AG08396 (cell line): ENCODE measurements at regions not wholly inside any gene's neighbourhood (a gene's known extent, or its start where the extent isn't known, plus 50 kb on each side); places are given as distances from the start of the nearest gene placed in this dataset.
A peak's percentile ranks its signal among the peaks of the same experiment; 100 is the strongest.
"Not testable (repeated sequence)": the region's sequence is repeated elsewhere in the genome, so short reads cannot be mapped to it uniquely, and the experiment has no call there.

ENCODE experiments used
- DNase-seq: peaks from one replicate; pipeline ENCODE4 v3.0.0; 2012; ENCODE audit warnings: low spot score, mixed read lengths

DNA sequence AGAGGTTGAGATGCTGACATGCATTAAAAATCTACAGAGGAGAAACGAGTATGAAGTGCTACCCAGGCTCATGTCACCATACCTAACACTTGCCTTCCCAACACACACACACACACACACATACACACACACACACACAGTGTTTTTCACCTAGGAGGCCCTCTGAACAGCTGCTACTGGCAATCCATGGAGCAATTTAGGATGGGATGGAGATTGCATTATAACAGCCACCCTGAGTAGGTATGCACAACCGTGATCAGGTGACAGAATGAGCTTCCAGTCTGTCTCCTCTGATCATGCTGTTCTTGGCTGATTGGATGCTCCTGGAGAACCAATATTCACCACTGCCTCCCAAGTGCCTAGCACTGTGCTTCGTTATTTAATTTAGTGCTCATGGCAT lies 528.5 kb upstream of the CDH5 start:
- DNase-seq, result no peak

DNA sequence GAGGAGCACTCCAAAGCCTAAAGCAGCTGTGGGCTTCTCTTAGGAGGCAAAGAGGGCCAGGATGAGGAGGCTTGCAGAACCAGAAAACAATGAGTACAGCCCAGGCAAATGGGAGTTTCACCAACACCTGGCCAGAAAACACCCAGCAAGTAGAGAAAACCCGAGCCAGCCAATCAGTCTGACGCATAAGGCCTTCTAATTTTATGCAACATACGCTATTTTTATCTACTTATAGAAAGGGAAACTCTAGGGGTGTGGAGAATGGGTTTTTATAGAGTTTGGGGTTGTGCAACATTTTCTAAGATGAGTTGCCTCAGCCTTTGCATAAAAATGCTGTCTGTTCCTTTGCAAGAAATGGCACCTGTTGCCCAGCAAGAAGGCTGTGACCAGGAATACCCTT lies 529.0 kb upstream of the CDH5 start:
- DNase-seq, result no peak

DNA sequence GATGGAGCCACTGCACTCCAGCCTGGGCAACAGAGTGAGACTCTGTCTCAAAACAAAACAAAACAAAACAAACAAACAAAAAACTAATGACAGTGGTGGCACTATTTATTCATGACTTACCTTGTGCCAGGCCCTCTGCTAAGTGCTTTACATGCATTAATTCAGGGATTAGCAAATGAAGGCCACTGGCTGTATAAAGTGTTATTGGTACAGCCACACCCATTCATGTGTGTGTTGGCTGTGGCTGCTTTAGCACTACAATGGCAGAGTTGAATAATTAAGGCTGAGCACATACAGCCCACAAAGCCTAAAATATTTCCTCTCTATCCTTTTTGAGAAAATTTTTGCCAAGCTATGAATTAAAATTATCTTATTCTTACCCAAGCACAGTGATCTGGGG lies 531.8 kb upstream of the CDH5 start:
- DNase-seq, result no peak

DNA sequence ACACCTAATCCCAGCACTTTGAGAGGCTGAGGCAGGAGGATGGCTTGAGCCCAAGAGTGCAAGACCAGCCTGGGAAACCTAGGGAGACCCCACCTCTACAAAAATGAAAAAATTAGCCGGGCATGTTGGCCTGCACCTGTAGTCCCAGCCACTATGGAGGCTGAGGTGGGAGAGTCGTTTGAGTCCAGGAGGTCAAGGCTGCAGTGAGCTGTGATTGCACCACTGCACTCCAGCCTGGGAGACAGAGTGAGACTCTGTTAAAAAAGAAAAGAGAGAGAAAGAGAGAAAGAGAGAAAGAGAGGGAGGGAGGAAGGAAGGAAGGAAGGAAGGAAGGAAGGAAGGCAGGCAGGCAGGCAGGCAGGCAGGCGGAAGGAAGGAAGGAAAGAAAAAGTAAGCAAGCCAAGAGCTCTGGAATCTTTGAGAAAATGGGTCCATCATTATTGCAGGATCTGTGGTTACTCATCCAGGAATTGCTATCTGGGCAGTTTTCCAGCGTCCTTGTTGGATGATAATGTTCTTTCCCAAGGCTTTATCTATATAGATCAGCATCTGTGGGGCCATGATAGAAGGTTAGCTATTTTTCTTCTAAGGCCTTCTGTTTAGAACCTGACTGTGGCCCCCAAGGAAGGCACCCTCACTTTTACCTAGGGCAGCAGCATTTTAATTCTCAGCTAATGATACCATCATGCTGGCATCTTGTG lies 533.2 kb upstream of the CDH5 start:
- peak; percentile 13 for DNase-seq

DNA sequence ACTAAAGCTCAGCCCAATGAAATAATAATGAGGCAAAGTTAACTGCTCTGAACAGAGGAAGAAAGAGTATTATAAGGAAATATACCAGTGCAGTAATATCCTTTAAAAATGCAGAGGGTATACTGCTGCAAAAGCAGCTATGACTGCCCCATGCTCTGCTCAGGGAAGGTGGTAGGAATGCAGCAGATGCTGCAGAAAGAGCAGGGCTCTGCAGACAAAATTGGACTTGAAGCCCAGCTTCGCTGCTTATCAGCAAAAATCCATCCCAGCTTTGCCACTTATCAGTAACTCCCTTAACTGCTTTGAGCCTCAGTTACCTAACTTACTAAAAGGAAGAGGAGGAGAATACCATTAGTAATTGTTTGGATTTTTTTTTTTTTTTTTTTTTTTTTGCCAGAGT lies 533.8 kb upstream of the CDH5 start:
- DNase-seq, result no peak

DNA sequence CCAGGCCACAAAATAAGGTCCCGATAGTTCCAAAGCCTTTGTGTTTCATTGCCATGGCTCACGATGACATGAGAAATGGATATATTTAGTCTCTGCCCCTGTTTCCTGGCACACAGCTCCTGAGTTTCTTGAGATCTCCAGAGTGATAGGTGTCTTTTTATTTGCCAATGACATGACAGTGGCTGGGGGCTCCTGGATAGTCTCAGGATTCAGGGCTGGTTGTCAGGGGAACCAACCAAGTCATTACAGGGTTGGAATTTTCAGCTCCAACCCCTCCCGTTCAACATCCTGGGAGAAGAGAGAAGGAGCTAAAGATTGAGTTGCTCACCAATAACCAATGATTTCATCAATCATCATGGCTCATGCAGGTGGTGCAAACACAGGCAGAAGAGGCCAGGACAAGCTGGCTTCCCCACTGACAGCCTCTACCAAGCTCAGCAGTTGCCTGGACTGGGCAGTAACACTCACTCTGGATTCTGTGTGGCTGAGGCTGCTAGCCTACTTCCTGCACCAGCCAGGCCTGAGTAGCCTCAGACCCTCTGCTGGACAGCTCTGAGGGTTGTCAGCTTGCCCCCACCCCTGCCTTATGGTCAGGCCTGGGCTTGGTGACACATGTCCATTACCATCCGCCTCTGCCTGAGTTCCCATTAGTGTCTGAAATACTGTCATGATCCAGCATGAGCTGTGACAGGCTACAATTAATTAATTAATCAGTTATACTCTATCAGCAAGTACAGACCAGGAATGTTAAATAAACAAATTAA lies 534.4 kb upstream of the CDH5 start:
- DNase-seq, result no peak

DNA sequence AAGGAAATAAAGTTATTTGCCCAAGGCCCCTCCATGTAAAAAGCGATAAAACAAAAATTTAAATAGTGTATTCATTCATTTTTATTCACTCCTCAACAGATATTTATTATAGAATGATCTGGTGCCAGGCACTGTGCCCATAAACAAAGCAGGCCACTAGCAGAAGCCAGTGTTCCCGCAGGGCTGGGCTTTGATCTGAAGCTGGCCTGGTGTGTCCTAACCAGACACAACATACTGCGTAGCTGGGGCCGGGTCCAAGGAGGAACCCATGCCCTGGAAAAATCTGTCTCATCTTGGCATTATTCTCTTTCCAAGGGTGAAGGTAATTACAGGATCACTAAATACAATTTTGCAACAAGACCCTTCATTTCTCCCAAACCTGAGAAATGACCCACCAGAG lies 537.4 kb upstream of the CDH5 start:
- DNase-seq, result no peak

DNA sequence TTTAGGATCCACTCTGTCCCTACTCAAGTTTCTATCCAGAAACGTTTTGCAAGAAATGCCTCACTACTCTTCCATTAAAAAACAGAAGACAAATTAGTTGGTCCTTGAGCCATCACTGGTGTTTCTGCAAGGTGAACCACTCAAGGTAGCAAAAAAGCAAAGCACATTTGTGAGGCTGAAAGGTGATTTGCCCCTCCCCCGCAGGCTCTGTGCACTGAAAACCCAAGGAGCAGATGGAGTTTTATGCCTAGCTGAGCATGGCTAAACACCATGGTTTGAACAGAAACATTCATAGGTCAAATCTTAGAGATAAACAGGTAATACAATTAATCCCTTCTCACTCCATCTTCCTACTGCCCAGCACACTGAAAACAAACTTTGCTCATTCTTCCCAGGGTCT lies 538.2 kb upstream of the CDH5 start:
- no peak for DNase-seq

DNA sequence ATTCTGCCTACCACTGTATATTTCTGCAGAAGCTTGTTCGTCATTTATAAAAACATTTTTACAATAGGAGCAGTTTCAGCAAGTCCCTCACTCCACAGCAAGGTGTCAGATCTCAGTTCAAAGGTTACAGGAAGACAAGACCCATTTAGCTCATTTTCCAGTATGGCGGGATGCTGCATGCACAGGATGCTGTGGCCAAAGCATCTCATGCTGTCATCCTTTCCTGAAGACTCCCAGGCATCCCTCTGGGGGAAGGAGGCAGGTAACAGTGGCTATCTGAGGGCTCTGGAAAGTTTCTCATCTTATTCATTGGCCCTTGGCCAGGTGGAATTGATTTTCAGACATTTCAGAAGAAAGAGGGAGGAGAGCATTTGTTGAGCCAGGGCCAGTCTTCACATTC lies 539.3 kb upstream of the CDH5 start:
- no peak for DNase-seq

DNA sequence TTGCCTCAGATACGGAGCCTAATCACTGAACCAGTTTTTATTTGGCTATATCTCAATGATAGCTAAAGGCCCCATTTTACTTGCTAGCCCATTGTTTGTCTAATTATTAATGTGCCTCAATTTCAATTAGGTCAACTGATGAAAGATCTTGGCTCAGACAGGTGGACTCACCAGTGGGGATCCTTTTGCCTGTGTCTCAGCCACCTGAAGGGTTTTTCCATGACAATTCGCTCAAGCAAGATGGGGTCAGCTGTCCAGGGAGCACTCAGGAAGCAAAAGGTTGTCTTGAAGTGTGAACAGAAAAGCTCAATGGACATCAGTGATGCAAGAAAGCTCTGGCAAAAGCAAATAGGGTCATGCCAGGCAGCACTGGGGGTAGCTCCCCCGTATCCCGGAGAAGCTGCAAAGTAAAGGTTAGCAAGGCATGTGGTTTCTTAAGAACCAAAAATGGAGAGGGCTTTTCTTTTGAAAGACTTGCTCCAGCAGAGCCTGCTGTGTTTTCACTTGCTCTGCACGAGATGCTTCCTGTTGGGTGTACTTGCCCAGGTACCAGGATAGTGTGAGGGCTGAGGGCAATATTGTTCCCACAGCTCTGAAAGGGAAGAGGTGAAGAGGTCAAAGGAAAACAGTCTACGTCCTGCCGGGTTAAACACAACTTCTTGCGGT lies 541.2 kb upstream of the CDH5 start:
- DNase-seq, result no peak

DNA sequence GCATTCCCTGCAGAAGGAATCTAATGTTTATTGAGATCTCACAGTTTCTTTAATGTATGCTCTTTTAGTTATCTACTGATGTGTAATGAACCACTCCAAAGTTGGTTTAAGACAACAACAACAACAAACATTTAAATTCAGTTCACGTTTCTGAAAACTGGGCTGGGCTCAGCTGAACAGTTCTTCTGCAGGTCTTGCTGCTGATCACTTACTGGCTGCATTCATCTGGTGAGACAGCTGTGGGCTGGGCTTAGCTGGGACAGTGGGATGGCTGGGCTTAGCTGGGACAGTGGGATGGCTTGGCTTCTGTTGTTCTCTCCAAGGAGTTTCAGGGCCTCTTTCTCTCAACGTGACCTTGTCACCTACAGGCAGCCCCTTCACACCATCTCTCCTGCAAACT lies 544.3 kb upstream of the CDH5 start:
- no peak for DNase-seq

DNA sequence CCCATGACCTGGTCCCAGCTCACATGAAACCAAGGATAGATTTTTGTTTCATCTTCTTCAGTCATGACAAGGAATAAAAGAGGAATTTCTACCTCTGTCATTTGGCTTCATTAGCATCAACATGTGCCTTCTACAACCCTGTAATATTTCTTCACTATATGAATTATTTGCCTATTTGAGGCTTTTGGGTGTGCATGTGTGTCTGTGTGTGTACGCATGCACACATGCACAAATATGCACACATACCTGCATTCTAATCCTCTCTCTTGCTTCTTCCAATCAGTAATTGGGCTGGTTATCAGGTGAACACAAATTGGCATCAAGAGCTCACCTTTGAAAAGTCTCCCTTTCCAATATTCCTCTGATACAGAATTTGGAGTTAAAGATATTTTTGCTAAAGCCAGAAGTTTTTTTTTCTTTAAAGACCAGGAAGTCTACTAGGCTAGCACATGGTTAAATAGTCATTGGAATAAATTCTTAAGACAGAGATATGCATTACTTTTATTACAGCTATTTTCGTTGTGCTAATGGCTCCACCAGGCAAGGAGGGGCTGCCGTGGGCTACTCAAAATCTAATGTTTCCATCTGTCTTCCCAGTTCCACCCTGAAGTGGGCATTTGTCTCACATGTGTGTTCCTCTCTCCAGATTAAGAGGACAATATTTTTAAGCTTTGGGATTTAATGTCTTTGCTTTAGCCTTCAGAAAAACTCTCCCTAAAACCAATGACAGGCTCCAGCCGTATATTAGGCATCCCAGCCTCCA lies 547.2 kb upstream of the CDH5 start:
- no peak for DNase-seq

DNA sequence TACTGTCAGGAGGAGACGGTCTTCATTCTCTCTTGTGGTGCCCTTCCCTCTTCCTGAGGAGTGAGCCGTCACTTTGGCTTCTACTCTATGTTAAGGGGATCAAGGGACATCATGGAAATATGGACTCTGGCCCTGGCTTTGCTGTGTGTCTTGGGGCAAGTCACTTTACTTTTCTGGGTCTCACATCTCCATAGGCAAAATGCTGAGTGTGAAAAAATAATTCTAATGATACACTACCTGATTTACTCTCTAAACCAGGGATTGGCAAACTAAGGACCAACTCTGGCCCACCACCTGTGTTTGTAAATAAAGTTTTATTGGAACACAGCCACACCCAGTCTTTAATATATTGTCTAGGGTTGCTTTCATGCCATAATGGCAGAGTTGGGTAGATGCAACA lies 548.7 kb upstream of the CDH5 start:
- no peak for DNase-seq

DNA sequence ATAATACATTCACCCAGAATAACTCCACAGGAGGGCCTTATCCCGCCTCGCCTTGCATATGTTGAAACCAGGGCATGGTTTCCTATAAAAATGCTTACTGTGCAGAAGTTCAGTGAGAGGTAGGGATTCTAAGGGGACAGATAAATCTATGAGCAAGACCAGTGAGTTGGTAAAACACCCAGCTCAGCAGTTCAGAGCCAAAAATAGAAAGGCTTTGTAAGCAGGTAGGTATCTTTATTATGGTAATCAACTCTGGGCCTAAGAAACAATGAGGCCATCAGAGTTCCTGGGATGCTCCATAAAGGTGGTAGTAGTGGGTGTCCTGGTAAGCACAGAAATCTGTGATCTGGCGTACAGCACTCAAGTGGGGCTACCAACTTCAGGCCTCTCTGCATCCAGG lies 549.4 kb upstream of the CDH5 start:
- DNase-seq, result no peak

DNA sequence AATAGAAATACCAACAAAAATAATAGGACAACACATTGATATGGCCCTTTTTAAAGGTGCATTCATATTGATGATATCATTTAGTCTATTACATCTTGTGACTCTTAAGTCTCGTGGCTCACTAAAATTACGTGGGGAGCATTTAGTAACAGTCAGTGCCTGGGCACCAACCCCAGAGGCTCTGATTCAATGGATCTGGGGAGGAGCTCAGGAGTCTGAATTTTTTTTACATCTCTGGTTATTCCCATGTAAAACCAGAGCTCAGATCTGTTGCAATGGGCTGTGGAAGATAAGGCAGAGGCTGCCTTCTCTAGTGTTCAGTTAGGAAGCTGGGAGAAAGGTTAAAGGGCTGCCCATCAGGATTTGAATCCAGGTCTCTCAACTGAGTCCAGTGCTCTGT lies 549.9 kb upstream of the CDH5 start:
- no peak for DNase-seq

DNA sequence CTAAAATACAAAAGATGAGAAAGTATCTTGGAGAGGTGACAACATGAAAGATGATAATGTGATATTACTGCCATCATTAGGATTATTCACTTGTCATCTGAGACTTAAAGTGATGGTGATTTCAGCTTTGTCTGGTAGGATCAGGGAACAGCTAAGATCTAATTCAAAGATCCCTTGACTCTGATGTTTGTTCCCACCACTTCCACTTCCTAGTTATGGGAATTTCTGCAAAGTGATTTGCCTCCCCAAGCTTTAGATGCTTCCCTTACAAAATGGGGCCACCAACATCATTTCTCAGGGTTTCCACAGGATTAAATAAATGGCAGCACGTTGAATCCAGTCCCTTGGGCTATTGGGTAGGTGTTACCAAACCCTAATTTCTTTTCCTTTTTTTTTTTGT lies 550.8 kb upstream of the CDH5 start:
- DNase-seq, result no peak

DNA sequence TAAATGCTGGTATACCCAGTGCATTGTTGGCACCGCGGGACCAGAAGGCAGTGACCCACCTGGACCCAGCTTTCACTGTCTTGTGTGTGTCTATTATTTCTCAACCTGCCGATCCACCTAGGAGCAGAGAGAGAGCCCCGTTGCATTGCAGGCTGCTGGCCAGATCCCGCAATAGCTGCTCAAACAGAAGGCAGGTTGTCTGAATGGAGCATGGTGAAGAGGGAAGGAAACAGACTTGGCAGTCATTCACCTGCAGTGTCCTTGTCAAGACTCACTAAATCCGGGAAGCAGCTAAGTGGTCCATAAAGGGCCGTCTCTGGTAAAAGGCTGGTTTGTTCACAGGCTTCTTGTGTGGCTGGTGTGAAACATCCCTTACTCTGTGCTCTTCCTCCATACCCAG lies 552.6 kb upstream of the CDH5 start:
- not testable (repeated sequence) for DNase-seq

DNA sequence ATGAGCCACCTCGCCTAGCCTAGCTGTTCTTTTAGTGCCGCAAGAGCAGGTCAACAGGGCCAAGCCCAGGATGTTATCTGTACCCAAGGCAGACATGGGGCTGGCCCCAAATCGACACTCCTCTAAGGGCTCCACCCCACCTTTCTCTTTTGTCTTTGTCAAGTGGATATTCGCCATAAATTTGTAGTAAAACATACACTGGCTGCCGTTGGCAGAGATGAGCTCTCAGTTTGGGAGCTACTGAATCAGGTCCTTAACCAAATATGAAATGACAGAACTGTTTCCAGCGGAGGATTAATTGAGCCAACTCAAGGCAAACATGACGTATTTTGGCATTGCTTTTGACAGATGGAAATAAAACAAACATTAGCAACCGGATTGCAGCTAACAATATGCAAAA lies 556.9 kb upstream of the CDH5 start:
- no peak for DNase-seq

DNA sequence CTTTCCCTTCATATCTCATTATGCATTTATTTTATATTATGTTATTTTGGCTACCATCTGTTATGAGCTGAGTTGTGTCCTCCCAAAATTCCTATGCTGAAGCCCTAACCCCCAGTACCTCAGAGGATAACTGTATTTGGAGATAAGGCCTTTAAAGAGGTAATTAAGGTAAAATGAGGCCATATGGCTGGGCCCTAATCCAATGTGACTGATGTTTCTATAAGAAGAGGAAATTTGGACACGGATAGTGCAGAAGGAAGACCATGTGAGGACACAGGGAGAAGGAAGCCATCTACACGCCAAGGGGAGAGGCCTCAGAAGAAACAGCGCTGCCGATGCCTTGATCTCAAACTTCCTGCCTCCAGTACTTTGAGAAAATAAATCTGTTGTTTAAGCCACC lies 557.7 kb upstream of the CDH5 start:
- no peak for DNase-seq

DNA sequence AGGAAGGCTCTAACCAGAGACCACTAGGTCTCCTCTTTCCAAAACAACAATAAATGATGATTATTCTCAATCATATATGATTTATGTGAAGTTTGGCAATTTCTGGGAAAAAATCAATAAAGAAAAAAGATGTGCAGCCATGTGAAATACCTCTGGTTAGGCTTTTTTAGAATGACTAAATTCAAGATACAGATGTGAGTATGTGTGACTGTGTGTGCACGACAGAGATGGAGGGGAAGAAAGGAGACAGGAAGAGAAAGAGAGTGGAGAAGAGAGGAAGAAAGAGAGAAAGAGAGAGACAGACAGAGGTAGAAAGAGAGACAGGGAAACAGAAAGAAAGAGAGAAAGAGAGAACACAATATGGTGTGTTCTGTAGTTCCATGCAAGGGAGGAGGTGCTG lies 558.6 kb upstream of the CDH5 start:
- DNase-seq, result no peak

DNA sequence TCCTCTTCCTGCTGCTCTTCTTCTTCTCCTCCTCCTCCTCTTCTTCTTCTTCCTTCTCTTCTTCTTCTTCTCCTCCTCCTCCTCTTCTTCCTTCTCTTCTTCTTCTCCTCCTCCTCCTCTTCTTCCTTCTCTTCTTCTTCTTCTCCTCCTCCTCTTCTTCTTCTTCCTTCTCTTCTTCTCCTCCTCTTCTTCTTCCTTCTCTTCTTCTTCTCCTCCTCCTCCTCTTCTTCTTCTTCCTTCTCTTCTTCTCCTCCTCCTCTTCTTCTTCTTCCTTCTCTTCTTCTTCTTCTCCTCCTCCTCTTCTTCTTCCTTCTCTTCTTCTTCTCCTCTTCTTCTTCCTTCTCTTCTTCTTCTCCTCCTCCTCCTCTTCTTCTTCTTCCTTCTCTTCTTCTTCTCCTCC lies 560.8 kb upstream of the CDH5 start:
- not testable (repeated sequence) for DNase-seq

DNA sequence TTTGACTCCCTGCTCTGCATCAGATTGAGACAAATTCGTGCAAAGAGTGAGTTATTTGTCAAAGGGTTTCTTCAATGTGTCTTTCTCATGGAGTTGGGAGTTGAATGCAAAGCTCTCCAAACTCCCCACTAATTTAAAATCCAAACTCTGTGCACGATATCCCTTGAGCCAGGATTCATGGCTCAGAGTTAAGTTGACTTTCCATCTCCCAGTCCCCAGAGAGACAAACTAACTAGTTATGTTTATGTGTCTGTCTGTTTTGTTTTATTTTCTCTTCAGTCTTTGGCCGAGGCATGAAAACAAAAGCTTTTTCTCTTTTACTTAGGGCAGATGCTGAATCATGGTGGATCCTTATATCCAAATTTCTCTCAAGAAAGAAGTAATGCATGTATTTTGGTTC lies 570.0 kb upstream of the CDH5 start:
- DNase-seq, result no peak

DNA sequence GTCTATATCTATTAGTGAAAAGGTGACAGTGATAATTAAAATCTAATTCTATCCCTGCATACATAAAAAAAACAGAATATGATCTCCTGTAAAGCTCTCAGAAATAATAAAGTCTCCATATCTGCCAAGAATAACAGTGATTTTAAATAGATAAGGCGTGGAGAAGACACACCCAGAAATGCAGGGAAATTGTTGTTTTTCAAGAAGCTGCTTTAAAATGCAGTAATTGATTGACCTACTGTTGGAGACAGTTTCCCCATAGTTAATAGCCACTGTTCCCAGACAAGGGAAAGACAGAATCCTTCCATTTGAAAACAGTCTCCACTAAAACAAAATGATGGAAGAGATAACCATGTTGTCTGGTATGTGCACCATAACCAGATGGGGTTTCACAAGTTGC lies 571.5 kb upstream of the CDH5 start:
- no peak for DNase-seq
